HG03469 (cell line): ENCODE measurements at regions not wholly inside any gene's neighbourhood (a gene's known extent, or its start where the extent isn't known, plus 50 kb on each side); places are given as distances from the start of the nearest gene placed in this dataset.

Experiments
- ATAC-seq: cut with Tn5 transposase; IDR thresholded peaks from one replicate; pipeline ENCODE4 v1.9.1; 2021; ENCODE audit warnings: mild to moderate bottlenecking, moderate library complexity, moderate number of reproducible peaks; ENCODE audit not compliant: unreplicated experiment

GRCh38 chr4:108236264-108236663, 67.5 kb upstream of the LEF1 start:
- ATAC-seq: no peak

GRCh38 chr4:108227923-108228322, 59.2 kb upstream of the LEF1 start:
- ATAC-seq: no peak

GRCh38 chr4:108224611-108225053, 55.9 kb upstream of the LEF1 start:
- no peak for ATAC-seq

GRCh38 chr4:108223313-108223712, 54.6 kb upstream of the LEF1 start:
- no peak for ATAC-seq

- ATAC-seq: no peak
Observed at GRCh38 chr4:108219998-108220397, 51.3 kb upstream of the LEF1 start.
